Daoy (cell line): ENCODE measurements at regions not wholly inside any gene's neighbourhood (a gene's known extent, or its start where the extent isn't known, plus 50 kb on each side); places are given as distances from the start of the nearest gene placed in this dataset.
"Not testable (repeated sequence)": the region's sequence is repeated elsewhere in the genome, so short reads cannot be mapped to it uniquely, and the experiment has no call there.

ENCODE experiments used
- DNase-seq: peaks from one replicate; pipeline ENCODE4 v3.0.0-alpha.2; 2015; ENCODE audit warnings: low read depth

- no peak for DNase-seq
Measured at GRCh38 chr6:67073938-67074337, 1366.9 kb upstream of the EYS start.

GRCh38 chr6:67068781-67069180 lies 1361.8 kb upstream of the EYS start:
- DNase-seq = no peak

GRCh38 chr6:67064323-67064722 lies 1357.3 kb upstream of the EYS start:
- no peak for DNase-seq

GRCh38 chr6:67047996-67048395 lies 1341.0 kb upstream of the EYS start:
- DNase-seq = no peak

GRCh38 chr6:67045076-67045475 lies 1338.0 kb upstream of the EYS start:
- no peak for DNase-seq

- no peak for DNase-seq
Measured at GRCh38 chr6:67031451-67031850, 1324.4 kb upstream of the EYS start.

GRCh38 chr6:67030861-67031260 lies 1323.8 kb upstream of the EYS start:
- DNase-seq = no peak

- DNase-seq = no peak
Measured at GRCh38 chr6:67016921-67017460, 1310.0 kb upstream of the EYS start.

GRCh38 chr6:67011441-67011840 lies 1304.4 kb upstream of the EYS start:
- no peak for DNase-seq

- DNase-seq = no peak
Measured at GRCh38 chr6:67009818-67010217, 1302.8 kb upstream of the EYS start.

GRCh38 chr6:67003844-67004243 lies 1296.8 kb upstream of the EYS start:
- DNase-seq = no peak

GRCh38 chr6:67000121-67000520 lies 1293.1 kb upstream of the EYS start:
- no peak for DNase-seq

GRCh38 chr6:66997579-66997978 lies 1290.6 kb upstream of the EYS start:
- DNase-seq = not testable (repeated sequence)

- no peak for DNase-seq
Measured at GRCh38 chr6:66995669-66996068, 1288.6 kb upstream of the EYS start.

GRCh38 chr6:66993708-66994107 lies 1286.7 kb upstream of the EYS start:
- not testable (repeated sequence) for DNase-seq

GRCh38 chr6:66993272-66993671 lies 1286.2 kb upstream of the EYS start:
- DNase-seq = no peak

- DNase-seq = no peak
Measured at GRCh38 chr6:66992660-66993059, 1285.6 kb upstream of the EYS start.

GRCh38 chr6:66986940-66987339 lies 1279.9 kb upstream of the EYS start:
- no peak for DNase-seq

- DNase-seq = no peak
Measured at GRCh38 chr6:66985816-66986215, 1278.8 kb upstream of the EYS start.

- DNase-seq = no peak
Measured at GRCh38 chr6:66970373-66970772, 1263.3 kb upstream of the EYS start.

- DNase-seq = no peak
Measured at GRCh38 chr6:66965227-66965626, 1258.2 kb upstream of the EYS start.

- DNase-seq = no peak
Measured at GRCh38 chr6:66964216-66964615, 1257.2 kb upstream of the EYS start.

- DNase-seq = no peak
Measured at GRCh38 chr6:66962082-66962481, 1255.1 kb upstream of the EYS start.

- no peak for DNase-seq
Measured at GRCh38 chr6:66961191-66961590, 1254.2 kb upstream of the EYS start.
